ENCODE measurements at regions not wholly inside any gene's neighbourhood (a gene's known extent, or its start where the extent isn't known, plus 50 kb on each side); places are given as distances from the start of the nearest gene placed in this dataset.
"Not testable (repeated sequence)": the region's sequence is repeated elsewhere in the genome, so short reads cannot be mapped to it uniquely, and the experiment has no call there.

GRCh38 chr7:121519548-121520521, 123.7 kb upstream of the FAM3C start:
- DNase-seq = no peak

DNA sequence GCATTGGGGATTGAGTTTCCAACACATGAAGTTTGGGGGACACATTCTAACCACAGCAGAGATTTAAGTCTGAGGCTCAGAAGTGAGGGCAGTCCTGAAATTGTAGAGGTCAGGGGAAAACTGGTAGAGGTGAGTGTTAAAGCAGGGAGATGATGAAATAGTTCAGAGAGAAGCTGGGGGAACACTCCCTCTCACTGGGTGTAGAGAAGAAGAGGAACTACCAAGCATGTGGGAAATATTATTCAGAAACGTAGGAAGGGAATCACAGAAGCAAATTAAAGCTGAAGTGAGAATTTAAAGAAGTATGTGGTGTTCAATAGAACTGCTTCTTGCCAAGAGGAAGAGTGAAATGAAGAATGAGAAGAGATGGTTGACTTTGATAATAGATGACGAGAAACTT, 121.5 kb upstream of the FAM3C start:
- no peak for DNase-seq

DNA sequence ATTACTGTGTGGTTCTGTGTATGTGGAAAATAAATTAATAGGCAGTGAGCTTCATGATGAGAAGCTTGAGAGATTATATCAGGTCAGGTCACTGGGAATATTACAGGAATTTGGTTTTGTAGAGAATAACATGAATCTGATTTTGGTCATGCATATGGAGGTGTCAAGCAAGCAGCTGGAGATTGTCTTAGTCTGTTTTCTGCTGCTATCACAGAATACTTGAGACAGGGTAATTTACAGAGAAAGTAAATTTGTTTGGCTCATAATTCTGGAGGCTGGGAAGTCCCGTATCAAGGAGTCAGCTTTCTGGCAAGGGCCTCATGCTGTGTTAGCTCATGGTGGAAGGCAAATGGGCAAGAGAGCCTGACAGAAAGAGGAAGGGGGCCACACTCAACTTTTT, 120.7 kb upstream of the FAM3C start:
- no peak for DNase-seq

- no peak for DNase-seq
Observed at GRCh38 chr7:121515630-121516401, 119.7 kb upstream of the FAM3C start.

- no peak for DNase-seq
Observed at GRCh38 chr7:121515229-121515628, 119.1 kb upstream of the FAM3C start.

- no peak for DNase-seq
Observed at GRCh38 chr7:121513105-121513504, 117.0 kb upstream of the FAM3C start.

DNA sequence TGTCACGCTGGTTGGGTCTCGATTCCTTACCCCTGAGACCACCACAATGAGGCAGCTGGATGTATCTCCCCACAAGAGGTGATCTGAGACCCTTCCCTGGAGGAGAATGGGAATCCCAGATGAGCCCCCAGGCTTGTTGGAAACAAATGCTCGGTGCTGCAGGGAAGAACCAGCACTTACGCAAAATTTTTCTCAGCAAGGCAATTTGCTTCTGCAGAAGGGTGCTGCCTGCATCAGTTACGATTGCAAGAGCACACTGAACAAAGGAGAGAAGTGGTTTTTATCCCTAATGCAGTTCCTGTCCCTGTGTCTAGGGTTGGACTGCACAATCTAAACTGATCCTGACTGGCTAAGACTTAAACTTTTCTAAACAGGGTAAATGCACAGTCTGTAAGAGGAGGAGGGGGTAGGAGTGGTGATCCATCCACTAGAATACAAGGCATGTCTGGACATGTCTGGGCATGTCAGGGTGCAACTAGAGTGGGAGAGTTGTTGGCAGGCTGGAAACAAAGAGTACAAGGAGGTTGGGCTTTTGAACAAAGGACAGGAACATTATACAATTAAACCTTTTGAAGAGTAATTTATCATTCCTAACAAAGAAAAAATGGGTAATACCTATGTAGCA, 114.9 kb upstream of the FAM3C start:
- no peak for DNase-seq

DNA sequence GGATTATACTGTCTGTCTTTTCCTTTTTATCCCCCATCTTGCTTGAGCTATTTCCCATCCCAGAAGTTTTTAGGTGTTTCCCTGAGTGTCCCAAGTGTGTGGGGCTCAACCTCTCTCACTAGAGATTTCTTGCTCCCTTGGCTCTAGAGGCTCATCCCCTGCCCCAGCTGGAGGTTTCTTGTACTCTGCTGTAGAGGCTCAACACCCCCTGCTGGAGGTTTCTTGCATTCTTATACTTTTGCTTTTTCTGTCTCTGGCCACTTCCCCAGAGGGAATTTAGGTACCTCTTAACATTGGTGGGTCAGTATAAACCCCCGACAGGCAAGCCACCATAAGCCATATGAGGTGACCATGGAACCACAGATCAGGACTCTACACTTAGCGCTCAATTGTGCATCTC, 114.2 kb upstream of the FAM3C start:
- DNase-seq = no peak

- no peak for DNase-seq
Observed at GRCh38 chr7:121505540-121506182, 109.6 kb upstream of the FAM3C start.

DNA sequence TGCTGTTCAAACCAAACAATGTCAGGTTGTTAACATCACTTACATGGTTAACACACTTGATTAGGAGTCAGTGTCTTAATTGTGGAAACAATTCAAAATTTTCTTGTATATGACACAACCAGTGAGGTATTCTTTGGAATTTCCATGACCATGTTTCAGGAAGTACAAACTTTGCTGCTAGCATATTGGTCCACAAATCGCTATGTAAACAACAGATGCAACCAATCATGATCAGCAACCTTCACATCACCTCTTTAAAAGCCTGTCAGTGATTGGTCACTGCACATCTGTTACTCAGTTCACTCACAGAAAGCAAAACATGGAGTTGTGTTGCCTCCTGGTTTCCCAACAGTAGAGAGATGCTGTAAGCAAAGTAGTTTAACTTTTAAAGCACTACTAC, 108.9 kb upstream of the FAM3C start:
- DNase-seq = no peak

DNA sequence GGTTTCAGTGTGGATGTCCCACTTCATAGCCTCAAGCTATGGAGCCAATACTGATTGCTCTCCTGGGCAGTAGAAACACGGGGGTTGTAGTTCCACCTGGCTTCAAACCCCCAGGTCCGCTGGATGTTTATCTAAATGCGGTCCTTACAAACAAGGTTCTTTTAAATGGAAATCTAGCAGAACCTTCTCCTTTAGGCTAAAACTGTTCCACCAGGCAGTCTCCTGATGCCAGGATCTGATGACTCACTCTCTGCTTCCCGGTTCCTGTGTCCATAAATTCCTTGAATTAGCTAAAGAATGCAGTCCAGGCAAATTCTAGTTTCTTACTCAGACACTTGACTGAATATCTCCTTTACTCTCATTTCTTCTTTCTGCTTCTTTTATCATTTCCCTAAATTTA, 108.4 kb upstream of the FAM3C start:
- DNase-seq = no peak

GRCh38 chr7:121503730-121504129, 107.6 kb upstream of the FAM3C start:
- DNase-seq = no peak

- no peak for DNase-seq
Observed at GRCh38 chr7:121503039-121503438, 106.9 kb upstream of the FAM3C start.

- no peak for DNase-seq
Observed at GRCh38 chr7:121501566-121501965, 105.5 kb upstream of the FAM3C start.

- no peak for DNase-seq
Observed at GRCh38 chr7:121500360-121501058, 104.4 kb upstream of the FAM3C start.

- no peak for DNase-seq
Observed at GRCh38 chr7:121499624-121500023, 103.5 kb upstream of the FAM3C start.

- DNase-seq = no peak
Observed at GRCh38 chr7:121498816-121499215, 102.7 kb upstream of the FAM3C start.

- DNase-seq = not testable (repeated sequence)
Observed at GRCh38 chr7:121497545-121497944, 101.4 kb upstream of the FAM3C start.

- no peak for DNase-seq
Observed at GRCh38 chr7:121494516-121494915, 98.4 kb upstream of the FAM3C start.

GRCh38 chr7:121493553-121493952, 97.4 kb upstream of the FAM3C start:
- no peak for DNase-seq

GRCh38 chr7:121490309-121490708, 94.2 kb upstream of the FAM3C start:
- no peak for DNase-seq

DNA sequence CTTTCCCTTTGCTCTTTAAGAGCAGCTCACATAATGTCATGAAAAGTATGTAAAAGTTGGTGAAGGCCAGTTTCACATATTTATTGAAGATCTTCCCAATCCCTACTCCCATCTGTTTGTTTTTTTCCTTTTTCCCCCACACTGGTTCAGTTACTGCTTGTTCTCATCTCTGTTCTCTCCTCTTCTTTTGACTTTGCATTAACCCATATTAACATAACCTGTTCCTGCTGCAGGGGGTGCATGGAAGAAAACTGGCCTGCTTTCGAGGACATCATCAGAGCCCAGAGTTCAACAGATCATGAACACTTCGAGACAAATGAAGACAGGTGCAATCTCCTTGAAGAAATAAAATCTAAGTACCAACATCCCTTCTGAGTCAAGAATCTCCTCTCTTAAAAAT, 93.3 kb upstream of the FAM3C start:
- no peak for DNase-seq

Data from NCI-H1930 (cell line).